Erythroblast (primary cell): ENCODE measurements at regions not wholly inside any gene's neighbourhood (a gene's known extent, or its start where the extent isn't known, plus 50 kb on each side); places are given as distances from the start of the nearest gene placed in this dataset.

Source experiments
- GATA1 ChIP-seq: IDR thresholded peaks from 2 replicates; pipeline ENCODE4 v1.6.1; 2011; ENCODE audit warnings: low read depth, mild to moderate bottlenecking, control low read depth, low read length, moderate library complexity
- POLR2A ChIP-seq: IDR thresholded peaks from 2 replicates; pipeline ENCODE4 v1.6.1; 2011; ENCODE audit warnings: mild to moderate bottlenecking, low read length

GRCh38 chr14:58807191-58807590 is 169.4 kb downstream of the DACT1 start:
- TF ChIP-seq POLR2A (no peak), GATA1 (no peak)
